ENCODE measurements at regions not wholly inside any gene's neighbourhood (a gene's known extent, or its start where the extent isn't known, plus 50 kb on each side); places are given as distances from the start of the nearest gene placed in this dataset.

GRCh38 chr10:118409295-118409694 is 67.2 kb upstream of the FAM204A start:
- POLR2A ChIA-PET, result no interaction called here
- DNase-seq (ENCODE audit: low read depth), result no peak
- TF ChIP-seq CTCF (IDR thresholded peaks at IDR 0.05; ENCODE audit: insufficient read depth, low read depth, low read length), result no peak
- CTCF ChIA-PET, result no interaction called here
- no peak overlapping the region for H3K4me3 ChIP-seq (ENCODE audit: low read depth, low read length)
- no peaks in the 10 kb centered on the region for H3K36me3 ChIP-seq (ENCODE audit: control insufficient read depth, insufficient read depth, low read length)
- 0 out of 2 replicates have a peak, but pooled peaks cover 2% of the 10 kb centered on the region for H3K27me3 ChIP-seq (ENCODE audit: control insufficient read depth, insufficient read depth, low read length)

- ChIA-PET POLR2A (no interaction called here), CTCF (no interaction called here)
- Histone ChIP-seq H3K27me3 (ENCODE audit: control insufficient read depth, insufficient read depth, low read length) (0 out of 2 replicates have a peak, but pooled peaks cover 2% of the 10 kb centered on the region), H3K36me3 (ENCODE audit: control insufficient read depth, insufficient read depth, low read length) (no peaks in the 10 kb centered on the region), H3K4me3 (ENCODE audit: low read depth, low read length) (no peak overlapping the region)
- TF ChIP-seq CTCF (IDR thresholded peaks at IDR 0.05; ENCODE audit: insufficient read depth, low read depth, low read length), result no peak
- no peak for DNase-seq (ENCODE audit: low read depth)
Observed at GRCh38 chr10:118408181-118408580, 66.1 kb upstream of the FAM204A start.

GRCh38 chr10:118407777-118408176 is 65.7 kb upstream of the FAM204A start:
- ChIA-PET CTCF (no interaction called here), POLR2A (no interaction called here)
- no peak for TF ChIP-seq CTCF (IDR thresholded peaks at IDR 0.05; ENCODE audit: insufficient read depth, low read depth, low read length)
- Histone ChIP-seq H3K27me3 (ENCODE audit: control insufficient read depth, insufficient read depth, low read length) (no peaks in the 10 kb centered on the region), H3K4me3 (ENCODE audit: low read depth, low read length) (no peak overlapping the region), H3K36me3 (ENCODE audit: control insufficient read depth, insufficient read depth, low read length) (no peaks in the 10 kb centered on the region)
- no peak for DNase-seq (ENCODE audit: low read depth)

DNA sequence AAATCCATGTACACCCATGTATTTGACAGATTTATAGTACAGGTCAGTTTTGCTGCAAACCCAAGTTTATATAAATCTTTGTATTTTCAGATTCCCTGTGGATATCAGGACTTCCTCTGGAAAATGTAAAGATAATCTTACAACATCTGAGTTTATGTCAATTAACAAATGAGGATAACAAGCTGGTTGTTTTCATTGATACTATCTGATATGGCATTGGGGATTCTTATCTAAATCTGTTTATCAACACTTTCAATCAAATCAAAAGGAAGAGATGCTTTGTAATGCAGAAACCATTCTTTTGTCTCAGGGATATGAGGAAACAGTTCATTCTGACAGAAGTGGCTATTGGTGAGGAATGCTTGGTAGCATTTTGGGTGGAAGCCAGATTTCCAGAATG is 64.9 kb upstream of the FAM204A start:
- CTCF ChIA-PET, result interaction anchor here (1.0 kb wide), 1 partner anchor 10 kb away, joined by 3 read pairs; no protein-coding TSS in a partner anchor
- DNase-seq (ENCODE audit: low read depth), result no peak
- H3K4me3 ChIP-seq (ENCODE audit: low read depth, low read length), result no peak overlapping the region
- no peak for TF ChIP-seq CTCF (IDR thresholded peaks at IDR 0.05; ENCODE audit: insufficient read depth, low read depth, low read length)
- no peaks in the 10 kb centered on the region for H3K27me3 ChIP-seq (ENCODE audit: control insufficient read depth, insufficient read depth, low read length)
- POLR2A ChIA-PET, result interaction anchor here (0.7 kb wide), 1 partner anchor 49 kb away, joined by 4 read pairs; no protein-coding TSS in a partner anchor
- H3K36me3 ChIP-seq (ENCODE audit: control insufficient read depth, insufficient read depth, low read length), result no peaks in the 10 kb centered on the region

GRCh38 chr10:118405928-118406327 is 63.8 kb upstream of the FAM204A start:
- no peak overlapping the region for H3K4me3 ChIP-seq (ENCODE audit: low read depth, low read length)
- ChIA-PET CTCF (interaction anchor here (1.0 kb wide), 1 partner anchor 11 kb away, joined by 3 read pairs; no protein-coding TSS in a partner anchor), POLR2A (no interaction called here)
- DNase-seq (ENCODE audit: low read depth), result no peak
- no peaks in the 10 kb centered on the region for H3K36me3 ChIP-seq (ENCODE audit: control insufficient read depth, insufficient read depth, low read length)
- H3K27me3 ChIP-seq (ENCODE audit: control insufficient read depth, insufficient read depth, low read length), result no peaks in the 10 kb centered on the region
- TF ChIP-seq CTCF (IDR thresholded peaks at IDR 0.05; ENCODE audit: insufficient read depth, low read depth, low read length), result no peak
